Neural progenitor cell (in vitro differentiated cells): ENCODE measurements at regions not wholly inside any gene's neighbourhood (a gene's known extent, or its start where the extent isn't known, plus 50 kb on each side); places are given as distances from the start of the nearest gene placed in this dataset.

Experiments
- DNase-seq: peaks from one replicate; pipeline ENCODE4 v3.0.0-alpha.2; 2016; ENCODE audit warnings: low spot score
- H2AFZ ChIP-seq: fragments of 200-600 bp; sonication (generic); replicated peaks from 2 replicates; pipeline ENCODE4 v1.6.1; 2016; ENCODE audit warnings: antibody characterized with exemption
- H3F3A ChIP-seq: fragments of 200-600 bp; sonication (generic); 2 replicates; pipeline ENCODE4 v1.6.1; 2016; ENCODE audit warnings: antibody characterized with exemption, low read depth
- H3K27ac ChIP-seq: fragments of 200-600 bp; sonication (generic); 2 replicates; pipeline ENCODE4 v1.5.1; 2016; ENCODE audit warnings: mild to moderate bottlenecking
- H3K27me3 ChIP-seq: fragments of 200-600 bp; sonication (generic); 2 replicates; pipeline ENCODE4 v1.6.1; 2016; ENCODE audit warnings: mild to moderate bottlenecking, moderate library complexity
- H3K36me3 ChIP-seq: fragments of 200-600 bp; sonication (generic); 2 replicates; pipeline ENCODE4 v1.5.1; 2016
- H3K4me1 ChIP-seq: fragments of 200-600 bp; sonication (generic); 2 replicates; pipeline ENCODE4 v1.6.1; 2016; ENCODE audit warnings: mixed run types
- H3K4me2 ChIP-seq: fragments of 200-600 bp; sonication (generic); 2 replicates; pipeline ENCODE4 v1.6.1; 2016
- H3K4me3 ChIP-seq: fragments of 200-600 bp; sonication (generic); 2 replicates; pipeline ENCODE4 v1.5.1; 2016
- H3K79me2 ChIP-seq: fragments of 200-600 bp; sonication (generic); 2 replicates; pipeline ENCODE4 v1.6.1; 2016; ENCODE audit warnings: low read depth
- H3K9ac ChIP-seq: fragments of 200-600 bp; sonication (generic); 2 replicates; pipeline ENCODE4 v1.6.1; 2016
- H3K9me3 ChIP-seq: fragments of 200-600 bp; sonication (generic); 2 replicates; pipeline ENCODE4 v1.5.1; 2016; ENCODE audit warnings: low read depth
- H4K20me1 ChIP-seq: fragments of 200-600 bp; sonication (generic); 2 replicates; pipeline ENCODE4 v1.6.1; 2016; ENCODE audit warnings: low read depth
- H3K27ac Mint-ChIP-seq: 3 replicates; pipeline ENCODE4 v1.8.0; 2021; ENCODE audit warnings: mixed read lengths
- H3K27me3 Mint-ChIP-seq: 2 replicates; pipeline ENCODE4 v1.8.0; 2022; ENCODE audit warnings: low read depth, mild to moderate bottlenecking, inconsistent platforms, moderate library complexity, mixed read lengths; ENCODE audit not compliant: insufficient read depth
- H3K36me3 Mint-ChIP-seq: 3 replicates; pipeline ENCODE4 v1.8.0; 2021; ENCODE audit warnings: mixed read lengths
- H3K4me1 Mint-ChIP-seq: 3 replicates; pipeline ENCODE4 v1.8.0; 2021; ENCODE audit warnings: mixed read lengths
- H3K4me3 Mint-ChIP-seq: 3 replicates; pipeline ENCODE4 v1.8.0; 2021; ENCODE audit warnings: mild to moderate bottlenecking, moderate library complexity, mixed read lengths
- H3K9me3 Mint-ChIP-seq: 3 replicates; pipeline ENCODE4 v1.8.0; 2020; ENCODE audit warnings: mixed read lengths
- EZH2 ChIP-seq: fragments of 200-600 bp; sonication (generic); IDR thresholded peaks from 2 replicates; pipeline ENCODE4 v1.6.1; 2017; ENCODE audit warnings: antibody characterized with exemption, mild to moderate bottlenecking, moderate library complexity
- EZH2phosphoT487 ChIP-seq: fragments of 200-600 bp; sonication (generic); IDR thresholded peaks from 2 replicates; pipeline ENCODE4 v1.6.1; 2017; ENCODE audit warnings: antibody characterized with exemption
- TF ChIP-seq, protein P1 (sequence below): fragments of 200-600 bp; sonication (generic); IDR thresholded peaks from 2 replicates; pipeline ENCODE4 v1.5.1; 2017; ENCODE audit warnings: antibody characterized with exemption, mild to moderate bottlenecking

DNA sequence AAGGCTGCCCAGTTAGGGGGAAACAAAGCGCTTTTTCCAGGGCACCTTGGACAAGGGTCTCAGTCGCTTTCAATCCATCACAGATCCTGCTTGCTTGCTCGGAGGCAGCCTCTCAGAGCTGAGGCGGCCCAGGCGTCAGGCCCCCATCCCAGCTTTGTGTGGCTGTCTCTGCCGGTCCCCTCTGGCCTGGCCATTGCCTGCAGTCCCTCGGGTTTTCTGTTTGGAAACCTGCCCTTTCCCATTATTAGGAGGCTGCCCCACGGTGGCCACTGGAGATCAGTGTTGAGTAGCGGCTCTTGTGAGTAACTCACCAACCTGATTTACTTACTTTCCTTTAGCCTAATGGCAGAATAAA lies 216.1 kb downstream of the GLRX3 start:
- H3K4me3 ChIP-seq = no peak overlapping the region
- Mint-ChIP-seq H3K27me3 (peaks cover 3% of the 10 kb centered on the region), H3K4me3 (no peak overlapping the region), H3K9me3 (peaks cover 2% of the 10 kb centered on the region), H3K27ac (no peak overlapping the region), H3K4me1 (peaks cover 8% of the 10 kb centered on the region), H3K36me3 (no peaks in the 10 kb centered on the region)
- DNase-seq = peak; percentile 41
- H3K36me3 ChIP-seq = no peaks in the 10 kb centered on the region
- H4K20me1 ChIP-seq = no peaks in the 10 kb centered on the region
- no peaks in the 10 kb centered on the region for H3K79me2 ChIP-seq
- no peak overlapping the region for H3K9ac ChIP-seq
- H3K27ac ChIP-seq = no peak overlapping the region
- H2AFZ ChIP-seq = peak overlapping the region; percentile 60
- peaks cover 6% of the 10 kb centered on the region for H3F3A ChIP-seq
- H3K27me3 ChIP-seq = no peaks in the 10 kb centered on the region
- H3K4me2 ChIP-seq = no peak overlapping the region
- H3K4me1 ChIP-seq = no peaks in the 10 kb centered on the region
- TF ChIP-seq, protein P1, sequence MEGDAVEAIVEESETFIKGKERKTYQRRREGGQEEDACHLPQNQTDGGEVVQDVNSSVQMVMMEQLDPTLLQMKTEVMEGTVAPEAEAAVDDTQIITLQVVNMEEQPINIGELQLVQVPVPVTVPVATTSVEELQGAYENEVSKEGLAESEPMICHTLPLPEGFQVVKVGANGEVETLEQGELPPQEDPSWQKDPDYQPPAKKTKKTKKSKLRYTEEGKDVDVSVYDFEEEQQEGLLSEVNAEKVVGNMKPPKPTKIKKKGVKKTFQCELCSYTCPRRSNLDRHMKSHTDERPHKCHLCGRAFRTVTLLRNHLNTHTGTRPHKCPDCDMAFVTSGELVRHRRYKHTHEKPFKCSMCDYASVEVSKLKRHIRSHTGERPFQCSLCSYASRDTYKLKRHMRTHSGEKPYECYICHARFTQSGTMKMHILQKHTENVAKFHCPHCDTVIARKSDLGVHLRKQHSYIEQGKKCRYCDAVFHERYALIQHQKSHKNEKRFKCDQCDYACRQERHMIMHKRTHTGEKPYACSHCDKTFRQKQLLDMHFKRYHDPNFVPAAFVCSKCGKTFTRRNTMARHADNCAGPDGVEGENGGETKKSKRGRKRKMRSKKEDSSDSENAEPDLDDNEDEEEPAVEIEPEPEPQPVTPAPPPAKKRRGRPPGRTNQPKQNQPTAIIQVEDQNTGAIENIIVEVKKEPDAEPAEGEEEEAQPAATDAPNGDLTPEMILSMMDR = no peak
- TF ChIP-seq EZH2 = no peak
- no peak for TF ChIP-seq EZH2phosphoT487
- H3K9me3 ChIP-seq = no peaks in the 10 kb centered on the region

DNA sequence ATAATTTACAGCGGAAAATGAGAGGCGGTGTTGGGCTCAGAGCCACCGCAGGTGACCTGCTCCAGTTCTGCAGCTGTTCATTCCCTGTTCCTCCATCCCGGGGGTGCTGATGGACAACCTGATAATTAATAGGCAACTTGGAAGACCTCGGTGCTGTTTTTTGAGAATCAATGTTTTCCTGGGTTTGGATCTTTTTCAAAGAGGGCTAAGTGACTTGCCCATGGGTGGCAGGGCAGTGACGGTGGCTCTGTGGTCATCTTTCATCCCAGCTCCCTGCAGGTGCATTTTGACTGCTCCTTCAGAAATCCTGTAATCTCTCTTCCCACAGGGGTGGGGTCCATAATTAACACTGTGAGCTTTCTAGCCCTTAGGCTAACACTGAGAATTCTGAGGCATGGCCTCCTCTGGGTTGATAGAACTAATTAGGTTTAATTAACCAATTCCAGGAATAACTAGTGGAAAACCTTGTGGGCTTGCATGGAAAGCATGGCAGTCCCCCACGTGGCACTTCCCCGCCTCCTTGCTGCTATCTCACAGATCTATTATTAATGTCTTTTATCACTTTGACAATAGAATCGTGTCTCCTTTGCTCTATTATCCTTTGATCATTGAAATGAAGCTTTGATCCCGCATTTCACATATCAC lies 217.9 kb downstream of the GLRX3 start:
- Histone ChIP-seq H3K36me3 (no peaks in the 10 kb centered on the region), H3K4me1 (no peaks in the 10 kb centered on the region), H2AFZ (no peak overlapping the region), H3K9ac (no peak overlapping the region), H3K27me3 (no peaks in the 10 kb centered on the region), H3K9me3 (no peaks in the 10 kb centered on the region), H3F3A (peaks cover 6% of the 10 kb centered on the region), H4K20me1 (no peaks in the 10 kb centered on the region), H3K27ac (no peak overlapping the region), H3K4me2 (no peak overlapping the region), H3K79me2 (no peaks in the 10 kb centered on the region), H3K4me3 (no peak overlapping the region)
- H3K4me3 Mint-ChIP-seq = no peak overlapping the region
- TF ChIP-seq EZH2phosphoT487 = no peak
- TF ChIP-seq, protein P1 = no peak
- TF ChIP-seq EZH2 = no peak
- peaks cover 8% of the 10 kb centered on the region for H3K4me1 Mint-ChIP-seq
- no peak for DNase-seq
- H3K27ac Mint-ChIP-seq = no peak overlapping the region
- H3K9me3 Mint-ChIP-seq = peaks cover 2% of the 10 kb centered on the region
- no peaks in the 10 kb centered on the region for H3K36me3 Mint-ChIP-seq
- H3K27me3 Mint-ChIP-seq = peaks cover 4% of the 10 kb centered on the region

DNA sequence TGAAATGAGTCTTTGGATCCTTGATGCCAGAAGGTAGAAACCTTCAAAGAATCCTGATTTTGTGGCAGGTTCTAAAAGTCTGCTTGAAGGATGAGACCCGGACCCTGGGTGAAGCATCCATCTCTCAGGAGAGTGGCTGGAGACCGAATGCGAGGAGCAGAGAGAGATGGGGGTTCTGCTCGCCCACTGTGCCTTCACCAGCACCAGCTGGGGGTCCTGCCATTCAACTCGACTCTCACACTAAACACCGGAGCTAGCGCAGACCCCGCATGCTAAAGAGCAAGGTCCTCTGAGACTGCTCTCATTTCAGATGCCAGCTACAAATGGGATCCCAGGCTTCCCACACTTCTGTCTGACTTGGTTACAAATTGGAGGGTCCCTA lies 218.4 kb downstream of the GLRX3 start:
- Histone ChIP-seq H3K79me2 (no peaks in the 10 kb centered on the region), H3K27me3 (no peaks in the 10 kb centered on the region), H3K4me3 (no peak overlapping the region), H2AFZ (no peak overlapping the region), H3K9ac (no peak overlapping the region), H3F3A (peaks cover 6% of the 10 kb centered on the region), H3K4me1 (no peaks in the 10 kb centered on the region), H3K27ac (no peak overlapping the region), H3K9me3 (no peaks in the 10 kb centered on the region), H4K20me1 (no peaks in the 10 kb centered on the region), H3K4me2 (no peak overlapping the region), H3K36me3 (no peaks in the 10 kb centered on the region)
- no peaks in the 10 kb centered on the region for H3K36me3 Mint-ChIP-seq
- peaks cover 2% of the 10 kb centered on the region for H3K9me3 Mint-ChIP-seq
- H3K4me3 Mint-ChIP-seq = no peak overlapping the region
- H3K4me1 Mint-ChIP-seq = peaks cover 8% of the 10 kb centered on the region
- peaks cover 8% of the 10 kb centered on the region for H3K27me3 Mint-ChIP-seq
- H3K27ac Mint-ChIP-seq = no peak overlapping the region
- no peak for DNase-seq
- TF ChIP-seq EZH2 (no peak), EZH2phosphoT487 (no peak)
- TF ChIP-seq, protein P1 = no peak
